ENCODE measurements at regions not wholly inside any gene's neighbourhood (a gene's known extent, or its start where the extent isn't known, plus 50 kb on each side); places are given as distances from the start of the nearest gene placed in this dataset.

DNA sequence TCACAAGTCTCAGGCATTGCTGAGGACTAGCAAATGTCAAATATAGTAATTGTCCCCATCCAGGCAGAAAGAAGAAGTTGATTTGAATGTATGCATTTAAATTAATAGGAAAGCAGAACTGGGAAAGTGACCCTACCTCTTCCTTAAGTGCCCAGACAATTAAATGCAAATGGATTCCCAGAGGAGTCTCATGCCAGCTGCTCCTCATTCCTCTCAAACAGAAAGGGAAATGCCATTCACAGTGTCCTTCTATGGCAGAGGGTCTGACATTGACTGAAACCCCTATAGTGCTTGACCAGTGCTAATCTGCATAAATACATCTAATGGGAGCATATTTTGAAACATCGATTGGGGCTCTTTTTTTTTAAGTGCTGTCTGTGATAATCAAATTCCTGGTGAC, 292.4 kb upstream of the SEL1L start:
- H3K4me1 ChIP-seq (ENCODE audit: control insufficient read depth, insufficient read depth, low read length) = no peaks in the 10 kb centered on the region
- H3K27me3 ChIP-seq (ENCODE audit: control insufficient read depth, insufficient read depth, low read length) = no peaks in the 10 kb centered on the region
- no peak overlapping the region for H3K27ac ChIP-seq (ENCODE audit: low read depth, low read length)
- H3K4me3 ChIP-seq (ENCODE audit: low read length) = no peak overlapping the region
- H3K36me3 ChIP-seq (ENCODE audit: control insufficient read depth, insufficient read depth, low read length) = no peaks in the 10 kb centered on the region
- no peak overlapping the region for H3K9ac ChIP-seq (ENCODE audit: low read length)

DNA sequence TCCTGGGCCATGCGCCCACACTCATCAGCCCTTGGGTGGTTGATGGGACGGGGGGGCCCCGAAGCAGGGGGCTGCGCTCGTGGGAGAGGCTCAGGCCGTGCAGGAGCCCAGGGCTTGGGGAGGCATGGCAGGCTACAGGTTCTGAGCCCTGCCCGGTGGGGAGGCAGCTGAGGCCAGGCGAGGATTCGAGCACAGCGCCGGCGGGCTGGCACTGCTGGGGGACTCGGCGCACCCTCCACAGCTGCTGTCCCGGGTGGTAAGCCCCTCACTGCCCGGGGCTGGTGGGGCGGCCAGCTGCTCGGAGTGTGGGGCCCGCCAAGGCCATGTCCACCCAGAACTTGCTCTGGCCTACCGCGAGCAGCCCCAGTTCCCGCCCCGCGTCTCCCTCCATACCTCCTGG, 295.8 kb upstream of the SEL1L start:
- H3K4me1 ChIP-seq (ENCODE audit: control insufficient read depth, insufficient read depth, low read length) = no peaks in the 10 kb centered on the region
- no peak overlapping the region for H3K9ac ChIP-seq (ENCODE audit: low read length)
- H3K4me3 ChIP-seq (ENCODE audit: low read length) = no peak overlapping the region
- no peaks in the 10 kb centered on the region for H3K36me3 ChIP-seq (ENCODE audit: control insufficient read depth, insufficient read depth, low read length)
- H3K27me3 ChIP-seq (ENCODE audit: control insufficient read depth, insufficient read depth, low read length) = no peaks in the 10 kb centered on the region
- no peak overlapping the region for H3K27ac ChIP-seq (ENCODE audit: low read depth, low read length)

DNA sequence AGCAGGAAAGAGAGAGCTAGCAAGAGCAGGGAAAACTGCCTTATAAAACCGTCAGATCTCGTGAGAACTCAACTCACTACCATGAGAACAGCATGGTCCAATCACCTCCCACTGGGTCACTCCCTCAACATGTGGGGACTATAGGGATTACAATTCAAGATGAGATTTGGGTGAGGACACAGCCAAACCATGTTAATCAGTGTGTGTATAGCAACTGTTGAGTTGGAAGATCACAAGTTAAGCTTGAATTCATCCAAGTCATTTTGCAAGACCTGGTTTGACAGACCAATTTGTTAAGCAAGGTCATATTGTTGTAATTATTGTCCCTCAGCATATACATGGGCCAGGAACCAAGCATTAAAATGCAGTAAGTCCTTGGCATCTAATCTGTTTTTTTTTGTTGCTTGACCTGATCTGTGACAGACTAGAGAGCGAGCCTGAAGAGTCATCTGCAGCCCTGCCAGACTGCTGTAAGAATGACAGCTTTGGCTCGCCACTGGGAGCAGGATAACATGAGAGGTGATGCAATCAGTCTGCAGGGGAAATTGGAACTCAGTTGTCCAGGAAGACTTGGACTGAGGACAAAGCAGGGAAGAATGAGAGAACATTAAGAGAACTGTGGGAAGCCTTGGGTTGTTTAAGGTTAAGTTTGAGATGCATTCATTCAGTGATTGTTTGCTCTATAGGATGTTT, 297.6 kb upstream of the SEL1L start:
- Histone ChIP-seq H3K27ac (ENCODE audit: low read depth, low read length) (no peak overlapping the region), H3K4me1 (ENCODE audit: control insufficient read depth, insufficient read depth, low read length) (no peaks in the 10 kb centered on the region), H3K4me3 (ENCODE audit: low read length) (no peak overlapping the region), H3K36me3 (ENCODE audit: control insufficient read depth, insufficient read depth, low read length) (no peaks in the 10 kb centered on the region), H3K9ac (ENCODE audit: low read length) (no peak overlapping the region), H3K27me3 (ENCODE audit: control insufficient read depth, insufficient read depth, low read length) (no peaks in the 10 kb centered on the region)

DNA sequence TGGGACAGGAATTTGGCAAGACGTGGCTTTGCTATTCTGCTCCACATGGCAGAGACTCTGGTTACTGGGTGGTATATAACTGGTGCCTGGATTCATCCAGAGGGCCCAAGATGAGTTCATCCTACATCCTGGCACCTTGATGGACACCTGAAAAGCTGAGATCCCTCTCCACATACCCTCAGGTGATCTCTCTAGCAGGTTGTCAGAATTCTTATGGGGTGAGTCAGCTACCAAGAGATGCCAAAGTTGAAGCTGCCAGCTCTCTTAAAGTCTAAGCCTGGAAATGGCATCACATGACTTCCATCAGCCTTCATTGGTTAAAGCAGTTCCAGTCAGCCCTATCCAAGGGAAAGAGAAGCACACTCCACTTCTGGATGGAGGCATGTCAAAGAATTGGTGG, 300.7 kb upstream of the SEL1L start:
- Histone ChIP-seq H3K9ac (ENCODE audit: low read length) (no peak overlapping the region), H3K4me1 (ENCODE audit: control insufficient read depth, insufficient read depth, low read length) (no peaks in the 10 kb centered on the region), H3K27me3 (ENCODE audit: control insufficient read depth, insufficient read depth, low read length) (no peaks in the 10 kb centered on the region), H3K36me3 (ENCODE audit: control insufficient read depth, insufficient read depth, low read length) (no peaks in the 10 kb centered on the region), H3K27ac (ENCODE audit: low read depth, low read length) (no peak overlapping the region), H3K4me3 (ENCODE audit: low read length) (no peak overlapping the region)

DNA sequence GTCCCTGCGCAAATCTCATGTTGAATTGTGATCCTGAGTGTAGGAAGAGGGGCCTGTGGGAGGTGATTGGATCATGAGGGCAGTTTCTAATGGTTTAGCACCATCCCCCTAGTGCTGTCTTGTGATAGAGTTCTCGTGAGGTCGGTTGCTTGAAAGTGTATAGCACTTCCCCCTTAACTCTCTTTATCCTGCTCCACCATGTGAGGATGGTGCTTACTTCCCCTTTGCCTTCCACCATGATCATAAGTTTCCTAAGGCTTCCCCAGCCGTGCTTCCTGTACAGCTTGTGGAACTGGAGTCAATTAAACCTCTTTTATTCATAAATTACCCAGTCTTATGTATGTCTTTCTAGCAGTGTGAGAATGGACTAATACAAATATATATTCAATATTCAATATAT, 303.7 kb upstream of the SEL1L start:
- H3K4me3 ChIP-seq (ENCODE audit: low read length) = no peak overlapping the region
- H3K27ac ChIP-seq (ENCODE audit: low read depth, low read length) = no peak overlapping the region
- no peaks in the 10 kb centered on the region for H3K4me1 ChIP-seq (ENCODE audit: control insufficient read depth, insufficient read depth, low read length)
- H3K27me3 ChIP-seq (ENCODE audit: control insufficient read depth, insufficient read depth, low read length) = no peaks in the 10 kb centered on the region
- H3K36me3 ChIP-seq (ENCODE audit: control insufficient read depth, insufficient read depth, low read length) = no peaks in the 10 kb centered on the region
- H3K9ac ChIP-seq (ENCODE audit: low read length) = no peak overlapping the region

DNA sequence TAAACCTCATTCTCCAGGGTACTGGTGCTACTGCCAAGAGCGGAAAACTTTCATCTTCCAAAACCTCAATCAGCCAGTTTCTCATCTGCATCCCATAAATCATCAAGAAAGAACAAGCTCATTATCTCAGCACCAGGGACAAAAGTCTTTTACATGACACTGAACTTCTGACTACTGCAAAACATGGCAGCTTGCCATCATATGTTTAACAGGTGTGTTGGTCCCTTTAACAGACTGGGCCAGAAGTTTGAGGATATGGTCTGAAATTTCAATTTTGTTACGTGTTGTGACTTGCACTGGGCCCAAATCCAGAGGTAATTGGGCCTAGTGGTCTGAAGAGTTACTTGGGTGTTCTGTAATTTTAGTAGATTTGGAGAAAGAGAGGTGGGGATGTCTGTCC, 305.4 kb upstream of the SEL1L start:
- Histone ChIP-seq H3K27ac (ENCODE audit: low read depth, low read length) (no peak overlapping the region), H3K36me3 (ENCODE audit: control insufficient read depth, insufficient read depth, low read length) (no peaks in the 10 kb centered on the region), H3K4me3 (ENCODE audit: low read length) (no peak overlapping the region), H3K4me1 (ENCODE audit: control insufficient read depth, insufficient read depth, low read length) (no peaks in the 10 kb centered on the region), H3K27me3 (ENCODE audit: control insufficient read depth, insufficient read depth, low read length) (no peaks in the 10 kb centered on the region), H3K9ac (ENCODE audit: low read length) (no peak overlapping the region)

DNA sequence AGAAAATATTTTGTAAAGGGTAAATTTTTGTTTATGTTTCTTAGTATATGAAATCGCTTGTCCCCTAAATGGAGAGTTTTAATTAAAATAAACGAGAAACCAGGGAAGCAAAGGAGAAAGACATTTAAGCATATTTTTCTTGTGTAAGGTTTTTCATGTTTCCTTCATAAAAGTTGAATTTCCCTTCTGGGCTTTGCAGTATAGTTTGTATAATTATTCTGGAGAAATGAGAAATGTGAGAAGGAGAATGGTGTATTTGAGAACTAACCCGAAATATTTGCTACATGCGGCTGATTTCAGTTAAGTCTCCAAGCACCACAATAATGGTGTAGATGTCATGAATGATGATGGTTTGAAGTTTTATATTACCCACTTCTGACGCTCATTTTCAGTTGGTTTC, 307.7 kb upstream of the SEL1L start:
- H3K4me3 ChIP-seq (ENCODE audit: low read length) = no peak overlapping the region
- H3K27ac ChIP-seq (ENCODE audit: low read depth, low read length) = no peak overlapping the region
- H3K27me3 ChIP-seq (ENCODE audit: control insufficient read depth, insufficient read depth, low read length) = no peaks in the 10 kb centered on the region
- no peaks in the 10 kb centered on the region for H3K36me3 ChIP-seq (ENCODE audit: control insufficient read depth, insufficient read depth, low read length)
- H3K9ac ChIP-seq (ENCODE audit: low read length) = no peak overlapping the region
- no peaks in the 10 kb centered on the region for H3K4me1 ChIP-seq (ENCODE audit: control insufficient read depth, insufficient read depth, low read length)

DNA sequence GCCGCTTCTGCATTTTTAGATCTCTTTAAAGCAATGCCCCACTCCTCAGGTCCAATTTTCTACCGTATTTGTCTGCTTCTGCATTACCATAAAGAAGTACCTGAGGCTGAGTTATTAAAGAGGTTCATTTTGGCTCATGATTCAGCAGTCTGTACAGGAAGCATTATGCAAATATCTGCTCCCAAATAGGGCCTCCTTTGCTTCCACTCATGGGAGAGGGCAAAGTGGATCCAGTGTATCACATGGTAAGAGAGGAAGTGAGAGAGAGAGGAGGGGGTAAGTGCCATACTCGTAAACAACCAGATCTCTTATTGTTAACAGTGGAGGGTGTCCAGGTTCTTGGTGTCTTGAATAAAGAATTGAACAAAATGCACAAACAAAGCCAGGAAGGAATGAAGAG, 316.1 kb upstream of the SEL1L start:
- Histone ChIP-seq H3K27me3 (ENCODE audit: control insufficient read depth, insufficient read depth, low read length) (no peaks in the 10 kb centered on the region), H3K9ac (ENCODE audit: low read length) (no peak overlapping the region), H3K4me3 (ENCODE audit: low read length) (no peak overlapping the region), H3K27ac (ENCODE audit: low read depth, low read length) (no peak overlapping the region), H3K4me1 (ENCODE audit: control insufficient read depth, insufficient read depth, low read length) (no peaks in the 10 kb centered on the region), H3K36me3 (ENCODE audit: control insufficient read depth, insufficient read depth, low read length) (no peaks in the 10 kb centered on the region)

DNA sequence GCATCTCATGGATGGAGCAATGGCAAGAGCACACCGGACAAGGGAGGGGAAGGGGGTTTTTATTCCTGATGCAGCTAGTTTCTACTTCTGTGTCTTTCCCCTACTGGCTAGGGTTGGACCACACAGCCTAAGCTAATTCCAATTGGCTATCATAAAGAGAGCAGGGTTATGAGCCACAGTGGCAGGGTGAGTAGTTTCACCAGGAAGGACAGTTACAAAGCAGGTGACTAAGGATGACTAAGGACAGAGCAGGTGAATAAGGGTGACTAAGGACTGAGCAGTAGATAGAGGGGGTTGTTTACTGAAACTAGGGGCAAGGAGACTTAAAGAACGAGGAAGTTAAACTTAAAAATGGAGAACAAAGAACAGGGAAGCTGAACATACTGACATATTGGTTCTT, 321.4 kb upstream of the SEL1L start:
- Histone ChIP-seq H3K4me1 (ENCODE audit: control insufficient read depth, insufficient read depth, low read length) (no peaks in the 10 kb centered on the region), H3K4me3 (ENCODE audit: low read length) (no peak overlapping the region), H3K27me3 (ENCODE audit: control insufficient read depth, insufficient read depth, low read length) (no peaks in the 10 kb centered on the region), H3K9ac (ENCODE audit: low read length) (no peak overlapping the region), H3K27ac (ENCODE audit: low read depth, low read length) (no peak overlapping the region), H3K36me3 (ENCODE audit: control insufficient read depth, insufficient read depth, low read length) (no peaks in the 10 kb centered on the region)

DNA sequence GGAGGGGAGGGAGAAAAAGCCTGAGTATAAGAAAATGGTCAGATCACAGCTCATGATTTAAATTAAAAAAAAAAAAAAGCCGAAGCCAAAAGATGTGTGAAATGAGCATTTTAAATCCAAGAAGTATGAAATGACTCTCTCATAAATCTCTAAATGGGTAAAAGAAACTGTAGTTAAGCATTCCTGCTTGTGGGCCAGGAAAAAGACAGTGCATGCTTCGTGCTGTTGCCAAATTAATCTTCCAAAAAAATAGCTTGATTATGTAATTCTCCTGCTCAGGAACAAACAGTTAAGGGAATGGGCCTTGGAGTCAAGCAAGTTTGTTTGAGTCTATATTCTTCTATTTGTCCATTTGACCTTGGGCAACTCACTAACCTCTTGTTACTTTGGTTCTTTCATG, 325.4 kb upstream of the SEL1L start:
- Histone ChIP-seq H3K27me3 (ENCODE audit: control insufficient read depth, insufficient read depth, low read length) (no peaks in the 10 kb centered on the region), H3K27ac (ENCODE audit: low read depth, low read length) (no peak overlapping the region), H3K4me1 (ENCODE audit: control insufficient read depth, insufficient read depth, low read length) (no peaks in the 10 kb centered on the region), H3K4me3 (ENCODE audit: low read length) (no peak overlapping the region), H3K36me3 (ENCODE audit: control insufficient read depth, insufficient read depth, low read length) (no peaks in the 10 kb centered on the region), H3K9ac (ENCODE audit: low read length) (no peak overlapping the region)

DNA sequence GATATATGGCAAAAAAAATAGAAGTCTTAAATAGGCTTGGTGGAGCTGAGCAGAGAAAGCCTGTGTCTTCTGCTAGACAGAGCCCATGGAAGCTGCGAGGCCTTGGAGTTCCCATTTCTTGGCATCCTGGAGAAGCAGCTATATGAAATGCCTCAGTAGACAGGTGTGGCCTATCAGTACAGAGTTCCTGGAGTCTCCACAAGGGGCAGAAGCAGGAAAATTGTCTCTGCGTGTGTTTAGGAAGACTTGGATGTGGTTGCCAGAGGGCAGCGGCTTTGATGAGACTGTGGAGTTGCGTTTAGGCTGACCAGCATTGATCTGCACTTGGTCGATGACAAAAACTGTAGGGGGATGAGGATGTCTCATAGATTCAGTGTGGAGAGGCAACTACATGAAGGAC, 334.5 kb upstream of the SEL1L start:
- Histone ChIP-seq H3K9ac (ENCODE audit: low read length) (no peak overlapping the region), H3K27me3 (ENCODE audit: control insufficient read depth, insufficient read depth, low read length) (no peaks in the 10 kb centered on the region), H3K4me1 (ENCODE audit: control insufficient read depth, insufficient read depth, low read length) (no peaks in the 10 kb centered on the region), H3K36me3 (ENCODE audit: control insufficient read depth, insufficient read depth, low read length) (no peaks in the 10 kb centered on the region), H3K27ac (ENCODE audit: low read depth, low read length) (no peak overlapping the region), H3K4me3 (ENCODE audit: low read length) (no peak overlapping the region)

DNA sequence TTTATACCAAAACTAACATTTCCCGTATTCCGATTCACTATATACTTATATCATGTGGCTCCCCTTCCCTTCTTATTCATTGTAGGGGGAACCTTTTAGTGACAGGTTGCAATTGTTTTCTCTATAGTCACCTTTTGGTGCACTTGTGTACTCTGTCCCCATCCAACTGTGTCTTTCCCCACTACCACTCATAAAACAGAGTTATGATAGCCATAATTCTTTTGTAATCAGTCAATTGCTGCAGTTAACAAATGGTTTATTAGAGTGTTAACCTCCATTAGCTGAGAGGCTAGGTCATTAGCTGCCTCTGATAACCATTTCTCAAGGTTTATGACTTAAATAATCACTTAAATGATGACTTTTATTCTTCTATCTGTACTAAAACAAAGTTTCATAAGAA, 338.1 kb upstream of the SEL1L start:
- H3K9ac ChIP-seq (ENCODE audit: low read length) = no peak overlapping the region
- H3K27ac ChIP-seq (ENCODE audit: low read depth, low read length) = no peak overlapping the region
- H3K27me3 ChIP-seq (ENCODE audit: control insufficient read depth, insufficient read depth, low read length) = no peaks in the 10 kb centered on the region
- H3K36me3 ChIP-seq (ENCODE audit: control insufficient read depth, insufficient read depth, low read length) = no peaks in the 10 kb centered on the region
- H3K4me1 ChIP-seq (ENCODE audit: control insufficient read depth, insufficient read depth, low read length) = no peaks in the 10 kb centered on the region
- H3K4me3 ChIP-seq (ENCODE audit: low read length) = no peak overlapping the region

DNA sequence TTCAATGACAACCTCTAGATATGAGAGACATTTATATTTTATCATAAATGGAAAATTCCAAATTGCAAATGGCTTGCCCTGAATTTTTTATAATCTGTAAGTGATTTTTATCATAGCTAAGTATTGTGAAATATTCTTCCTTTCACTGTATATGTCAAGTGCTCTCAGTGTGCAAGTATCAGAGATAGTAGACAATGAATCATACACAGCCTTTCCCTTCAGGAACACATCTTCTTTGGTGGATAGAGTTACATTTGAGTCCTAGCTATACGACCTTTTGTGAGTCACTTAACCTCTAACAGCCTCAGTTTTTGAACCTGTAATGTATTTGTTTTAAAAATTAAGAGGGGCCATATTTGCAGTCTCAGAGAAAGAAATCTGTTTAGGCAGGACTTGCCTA, 350.7 kb upstream of the SEL1L start:
- Histone ChIP-seq H3K27me3 (ENCODE audit: control insufficient read depth, insufficient read depth, low read length) (no peaks in the 10 kb centered on the region), H3K9ac (ENCODE audit: low read length) (no peak overlapping the region), H3K27ac (ENCODE audit: low read depth, low read length) (no peak overlapping the region), H3K4me3 (ENCODE audit: low read length) (no peak overlapping the region), H3K4me1 (ENCODE audit: control insufficient read depth, insufficient read depth, low read length) (no peaks in the 10 kb centered on the region), H3K36me3 (ENCODE audit: control insufficient read depth, insufficient read depth, low read length) (no peaks in the 10 kb centered on the region)

Measured in rectal smooth muscle tissue (tissue), 1 donor.